ENCODE measurements at regions not wholly inside any gene's neighbourhood (a gene's known extent, or its start where the extent isn't known, plus 50 kb on each side); places are given as distances from the start of the nearest gene placed in this dataset.

- DNase-seq (ENCODE audit: low read depth): no peak
These were observed 1540.6 kb upstream of the GBE1 start for GRCh38 chr3:83302091-83302490.

GRCh38 chr3:83317605-83318004 is 1556.2 kb upstream of the GBE1 start:
- peak; percentile 40 for DNase-seq (ENCODE audit: low read depth)

GRCh38 chr3:83320726-83321125 is 1559.3 kb upstream of the GBE1 start:
- DNase-seq (ENCODE audit: low read depth): no peak

GRCh38 chr3:83321457-83321856 is 1560.0 kb upstream of the GBE1 start:
- no peak for DNase-seq (ENCODE audit: low read depth)

DNA sequence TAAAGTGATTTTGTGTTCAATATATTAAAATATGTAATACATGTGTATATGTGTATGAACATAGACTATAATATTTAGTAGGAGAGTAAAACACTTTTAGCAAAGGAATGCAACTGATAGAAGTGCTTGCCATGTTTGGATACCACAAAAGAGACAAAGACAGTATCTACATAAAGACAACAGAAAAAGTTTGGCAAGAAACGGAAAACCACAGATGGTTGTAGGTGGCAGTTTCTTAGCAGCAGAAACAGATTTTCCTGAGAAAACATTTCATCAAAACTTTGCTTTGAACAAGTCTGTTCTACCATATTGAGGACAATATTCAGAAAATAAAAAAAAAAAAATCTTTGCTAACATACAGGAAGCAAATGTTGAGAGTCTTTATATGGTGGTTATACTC is 1560.4 kb upstream of the GBE1 start:
- peak; percentile 6 for DNase-seq (ENCODE audit: low read depth)

DNA sequence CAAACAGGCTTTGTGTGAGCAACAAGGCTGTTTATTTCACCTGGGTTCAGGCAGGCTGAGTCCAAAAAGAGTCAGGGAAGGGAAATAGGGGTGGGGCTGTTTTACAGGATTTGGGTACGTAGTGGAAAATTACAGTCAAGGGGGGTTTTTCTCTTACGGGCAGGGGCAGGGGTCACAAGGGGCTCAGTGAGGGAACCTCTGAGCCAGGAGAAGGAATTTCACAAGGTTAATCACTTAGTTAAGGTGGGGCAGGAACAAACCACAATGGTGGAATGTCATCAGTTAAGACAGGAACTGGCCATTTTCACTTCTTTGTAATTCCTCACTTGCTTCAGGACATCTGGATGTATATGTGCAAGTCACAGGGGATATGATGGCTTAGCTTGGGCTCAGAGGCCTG is 1592.8 kb upstream of the GBE1 start:
- no peak for DNase-seq (ENCODE audit: low read depth)

DNA sequence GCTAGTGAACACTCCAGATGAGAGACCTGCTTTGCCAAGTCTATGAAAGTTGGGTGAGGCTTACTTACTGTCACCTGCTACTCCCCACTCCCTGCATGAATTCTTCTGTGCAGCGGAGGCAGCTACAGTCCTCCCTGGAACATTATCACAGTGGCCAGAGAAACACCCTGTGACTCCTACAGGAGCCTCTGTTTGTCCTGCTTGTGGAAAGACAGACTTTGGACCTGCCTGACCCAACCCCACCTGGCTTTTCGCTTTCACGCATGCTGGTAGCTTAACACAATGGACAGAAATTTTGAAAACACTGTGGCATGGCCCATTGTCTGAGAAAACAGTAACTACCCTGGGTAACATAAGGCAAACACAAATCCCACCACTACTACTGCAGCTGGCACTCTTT is 1565.5 kb upstream of the CADM2 start:
- no peak for DNase-seq (ENCODE audit: low read depth)

DNA sequence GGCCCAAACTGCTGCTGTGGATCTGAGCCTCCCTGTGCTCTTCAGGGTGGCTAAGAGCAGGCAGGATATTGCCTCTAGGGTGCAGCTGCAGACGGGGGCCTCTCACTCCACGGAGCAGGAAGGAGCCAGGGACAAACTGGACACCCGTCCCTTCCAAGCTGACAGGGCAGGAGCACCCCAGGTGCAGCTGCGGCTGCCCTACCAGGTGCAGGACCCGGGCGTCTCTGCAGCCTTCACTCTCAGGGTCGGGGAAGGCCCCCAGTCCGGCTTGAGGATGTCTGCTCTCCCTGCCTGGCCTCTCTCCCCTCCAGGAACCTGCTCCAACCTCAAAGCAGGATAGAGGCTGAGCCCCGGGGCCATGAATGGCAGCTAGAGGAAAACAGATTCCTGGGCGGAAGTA is 1554.9 kb upstream of the CADM2 start:
- no peak for DNase-seq (ENCODE audit: low read depth)

DNA sequence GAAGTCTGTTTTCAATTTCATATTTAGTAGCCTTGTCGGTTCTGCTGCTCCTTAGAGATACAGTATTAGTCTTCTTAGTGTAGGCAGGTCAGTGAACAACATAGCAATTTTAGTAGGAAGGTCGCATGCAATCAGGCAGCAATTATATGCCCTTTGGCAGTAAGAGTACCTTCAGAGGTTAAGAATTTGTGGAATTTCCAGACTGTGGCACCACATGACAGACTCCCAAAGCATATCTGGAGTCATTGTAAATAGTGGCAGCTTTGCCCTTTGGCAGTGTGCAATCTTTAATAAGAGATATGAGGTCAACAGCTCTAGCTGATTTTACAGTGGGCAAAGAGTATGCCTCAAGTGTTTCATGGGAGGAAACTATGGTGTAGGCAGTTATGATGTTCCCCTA is 1532.5 kb upstream of the CADM2 start:
- peak; percentile 51 for DNase-seq (ENCODE audit: low read depth)

- DNase-seq (ENCODE audit: low read depth): peak; percentile 15
These were observed 1523.8 kb upstream of the CADM2 start for GRCh38 chr3:83434880-83435587.

- peak; percentile 20 for DNase-seq (ENCODE audit: low read depth)
These were observed 1520.6 kb upstream of the CADM2 start for GRCh38 chr3:83438188-83438587.

- no peak for DNase-seq (ENCODE audit: low read depth)
These were observed 1505.7 kb upstream of the CADM2 start for GRCh38 chr3:83453056-83453455.

DNA sequence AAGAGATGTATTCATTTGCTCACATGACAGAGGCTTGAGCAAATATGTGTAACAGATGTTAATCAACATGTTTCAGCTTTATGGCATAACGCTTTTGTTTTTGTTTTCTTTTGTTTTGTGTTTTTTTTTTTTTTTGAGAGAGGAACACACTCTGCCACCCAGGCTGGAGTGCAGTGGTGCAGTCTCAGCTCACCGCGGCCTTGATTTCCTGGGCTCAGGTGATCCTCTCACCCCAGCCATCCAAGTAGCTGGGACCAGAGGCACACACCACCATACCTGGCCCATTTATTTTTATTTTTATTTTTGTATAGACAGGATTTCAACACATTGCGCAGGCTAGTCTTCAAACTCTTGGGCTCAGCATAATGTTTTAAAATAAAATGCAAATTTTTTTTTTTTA is 1504.4 kb upstream of the CADM2 start:
- no peak for DNase-seq (ENCODE audit: low read depth)

- DNase-seq (ENCODE audit: low read depth): no peak
These were observed 1501.2 kb upstream of the CADM2 start for GRCh38 chr3:83457551-83457950.

GRCh38 chr3:83460052-83460451 is 1498.7 kb upstream of the CADM2 start:
- no peak for DNase-seq (ENCODE audit: low read depth)

DNA sequence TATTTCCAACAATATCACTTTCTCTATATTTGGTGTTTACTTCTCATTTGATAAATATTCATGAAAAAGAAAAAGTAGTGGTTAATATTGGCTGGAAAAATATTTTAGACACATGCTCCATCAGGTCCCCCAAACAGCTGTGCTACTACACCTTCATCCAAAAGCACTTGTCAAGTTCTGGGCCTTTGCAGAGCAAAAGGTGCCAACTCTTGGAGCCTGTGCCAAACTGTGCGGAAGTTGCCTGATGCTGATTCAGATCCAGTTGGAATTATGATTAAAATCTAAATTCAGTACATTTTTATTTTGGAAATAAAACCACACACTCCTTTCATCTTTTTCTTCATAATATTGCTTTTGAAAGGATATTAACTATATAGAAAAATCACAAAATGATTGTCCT is 1497.4 kb upstream of the CADM2 start:
- DNase-seq (ENCODE audit: low read depth): no peak

DNA sequence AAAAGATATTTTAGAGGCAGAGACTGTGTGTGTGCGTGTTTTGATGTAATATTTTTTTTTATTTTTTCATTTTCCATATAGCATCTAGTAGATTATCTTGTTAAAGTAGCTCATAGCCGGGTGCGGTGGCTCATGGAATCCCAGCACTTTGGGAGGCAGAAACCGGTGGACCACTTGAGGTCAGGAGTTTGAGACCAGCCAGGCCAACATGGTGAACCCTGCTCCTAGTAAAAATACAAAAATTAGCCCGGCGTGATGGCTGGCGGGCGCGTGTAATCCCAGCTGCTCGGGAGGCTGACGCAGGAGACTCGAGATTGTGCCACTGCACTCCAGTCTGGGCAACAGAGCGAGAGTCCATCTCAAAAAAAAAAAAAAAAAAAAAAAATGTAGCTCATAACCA is 1481.2 kb upstream of the CADM2 start:
- no peak for DNase-seq (ENCODE audit: low read depth)

DNA sequence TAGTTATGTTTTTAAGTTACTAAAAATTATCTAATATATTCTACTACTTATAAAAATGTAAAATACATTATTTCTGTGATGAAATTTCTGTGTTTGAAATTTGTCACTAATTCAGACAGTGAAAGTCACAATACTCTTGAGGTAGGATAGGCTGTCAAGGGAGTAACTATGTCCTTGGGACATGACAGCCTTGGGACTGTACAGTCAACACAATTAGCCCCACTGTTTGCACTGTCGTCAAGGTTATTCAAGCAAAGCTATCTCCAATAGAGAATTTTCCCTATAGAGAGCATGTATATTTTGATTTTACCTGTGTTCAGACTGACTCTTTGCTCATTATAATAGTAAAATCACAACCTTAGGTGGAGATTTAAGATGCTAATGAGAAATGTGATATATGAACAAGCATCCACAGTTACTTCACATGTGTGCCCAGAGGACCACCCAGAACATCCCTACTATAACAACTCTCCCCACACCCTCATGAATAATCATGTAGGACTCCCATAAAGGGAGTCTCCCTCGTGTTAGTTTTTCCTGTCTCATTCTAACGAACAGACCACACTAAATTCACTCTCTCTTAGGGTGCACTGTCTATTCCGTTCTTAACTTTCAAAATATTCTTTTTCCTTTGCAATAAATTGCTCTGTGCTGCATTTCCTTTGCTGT is 1476.3 kb upstream of the CADM2 start:
- no peak for DNase-seq (ENCODE audit: low read depth)

DNA sequence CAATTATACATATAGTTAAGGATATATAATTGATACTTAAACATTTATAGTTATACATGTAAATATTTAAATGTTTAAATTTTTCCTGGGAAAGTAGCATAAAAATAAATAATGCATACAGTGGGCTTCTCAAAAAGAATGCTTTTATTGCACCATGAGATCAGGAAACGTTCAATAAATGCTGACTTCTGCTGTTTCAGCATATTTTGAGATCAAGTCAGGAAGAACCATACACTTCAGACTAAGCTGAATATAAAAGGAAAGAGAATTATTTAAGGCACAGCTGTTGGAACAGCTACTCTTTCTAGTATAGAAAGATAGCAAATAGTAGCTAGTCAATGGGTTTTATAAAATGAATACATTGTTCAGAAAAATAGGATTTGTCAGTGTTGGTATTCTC is 1462.3 kb upstream of the CADM2 start:
- DNase-seq (ENCODE audit: low read depth): no peak

- DNase-seq (ENCODE audit: low read depth): no peak
These were observed 1460.3 kb upstream of the CADM2 start for GRCh38 chr3:83498361-83499016.

DNA sequence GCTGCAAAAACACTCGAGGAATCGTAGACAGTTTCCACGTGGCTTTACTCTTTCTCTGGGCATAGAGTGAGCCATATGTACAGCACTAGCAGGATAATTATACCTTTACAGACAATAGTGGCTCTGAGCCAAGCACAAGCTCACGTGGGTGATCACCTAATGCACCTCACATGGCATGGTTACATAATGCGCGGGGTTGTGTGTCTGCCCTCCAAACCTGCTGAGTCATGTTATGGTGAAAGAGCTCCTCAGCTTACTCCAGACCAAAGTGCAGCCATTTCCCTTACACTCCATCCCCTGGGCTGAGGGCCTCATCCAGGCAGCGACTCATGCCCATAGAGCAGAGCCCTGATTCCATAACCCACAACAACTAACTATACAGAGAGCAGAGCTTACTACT is 1458.4 kb upstream of the CADM2 start:
- no peak for DNase-seq (ENCODE audit: low read depth)

- no peak for DNase-seq (ENCODE audit: low read depth)
These were observed 1457.9 kb upstream of the CADM2 start for GRCh38 chr3:83500931-83501330.

GRCh38 chr3:83513051-83513450 is 1445.7 kb upstream of the CADM2 start:
- no peak for DNase-seq (ENCODE audit: low read depth)
